ENCODE measurements at regions not wholly inside any gene's neighbourhood (a gene's known extent, or its start where the extent isn't known, plus 50 kb on each side); places are given as distances from the start of the nearest gene placed in this dataset.

- CTCF ChIA-PET, result interaction anchor here (1.6 kb wide), 1 partner anchor 11 kb away, joined by 5 read pairs; no protein-coding TSS in a partner anchor
- no peak for FAIRE-seq
- dilution Hi-C loops (cut with MboI; ENCODE audit: extremely low pct_ligation_motif_present, low sequenced_read_pairs), result no loop called here
These were observed 253.4 kb upstream of the GPRIN3 start for GRCh38 chr4:89561048-89561447.

More at GRCh38 chr4:89561048-89561447, 253.4 kb upstream of the GPRIN3 start:
- Histone ChIP-seq H3K79me2 (ENCODE audit: control insufficient read depth, insufficient read depth, low read length) (no peaks in the 10 kb centered on the region), H2AFZ (ENCODE audit: low read depth, low read length) (no peak overlapping the region), H3K27me3 (ENCODE audit: control insufficient read depth in 2 of 2, insufficient read depth in 2 of 2, low read length in 2 of 2) (no peaks in the 10 kb centered on the region), H3K9ac (replicated peaks; ENCODE audit: extremely low read depth, insufficient read depth, low read length) (no peak overlapping the region), H3K9me3 (replicated peaks; ENCODE audit: control insufficient read depth, insufficient read depth, low read length) (no peaks in the 10 kb centered on the region), H4K20me1 (replicated peaks; ENCODE audit: control insufficient read depth, extremely low read depth, insufficient read depth, low read length) (no peaks in the 10 kb centered on the region), H3K9me1 (replicated peaks; ENCODE audit: control insufficient read depth, extremely low read depth, insufficient read depth, low read length) (no peaks in the 10 kb centered on the region), H3K36me3 (ENCODE audit: control insufficient read depth in 2 of 2, extremely low read depth in 1 of 2, insufficient read depth in 2 of 2, low read length in 2 of 2) (no peaks in the 10 kb centered on the region), H3K4me3 (replicated peaks in 1 of 3; ENCODE audit: insufficient read depth in 1 of 3, low read depth in 1 of 3, low read length in 3 of 3) (no peak overlapping the region), H3K4me2 (ENCODE audit: insufficient read depth, low read length) (no peak overlapping the region), H3K4me1 (ENCODE audit: control insufficient read depth, extremely low read depth, insufficient read depth, low read length) (peaks cover 2% of the 10 kb centered on the region), H3K27ac (ENCODE audit: insufficient read depth, low read depth, low read length) (no peak overlapping the region)
- intact Hi-C loops (cut with micrococcal nuclease), result no loop called here
- BruUV-seq (replicated peaks), result no TSS peak
- no peak for DNase-seq (ENCODE audit: low read depth, low spot score)
- TF ChIP-seq MAX (IDR thresholded peaks at IDR 0.05; ENCODE audit: insufficient read depth, insufficient read length) (no peak), GATA2 (IDR thresholded peaks at IDR 0.05; ENCODE audit: insufficient read depth, insufficient read length, low read depth, low read length) (no peak), MYC (IDR thresholded peaks at IDR 0.05; ENCODE audit: low read depth, low read length) (no peak), CTCF (IDR thresholded peaks at IDR 0.05; ENCODE audit: extremely low read depth in 1 of 2, insufficient read depth in 1 of 2, low read depth in 1 of 2, low read length in 2 of 2) (no peak), EZH2 (IDR thresholded peaks at IDR 0.05; ENCODE audit: borderline replicate concordance, low read depth, low read length, severe bottlenecking) (no peak), POLR2AphosphoS5 (IDR thresholded peaks at IDR 0.05; ENCODE audit: insufficient read depth, low read depth, low read length) (no peak), FOS (IDR thresholded peaks at IDR 0.05; ENCODE audit: borderline replicate concordance, insufficient read depth, low read length) (no peak), JUN (IDR thresholded peaks at IDR 0.05; ENCODE audit: borderline replicate concordance, insufficient read depth, insufficient read length, low read depth) (no peak), POLR2A (IDR thresholded peaks at IDR 0.05; ENCODE audit: low read depth, low read length) (no peak)
- POLR2A ChIA-PET, result no interaction called here
